ENCODE measurements at regions not wholly inside any gene's neighbourhood (a gene's known extent, or its start where the extent isn't known, plus 50 kb on each side); places are given as distances from the start of the nearest gene placed in this dataset.

GRCh38 chr7:86961686-86962085, 97.8 kb downstream of the ELAPOR2 start:
- Histone ChIP-seq H3K27me3 (replicated peaks in 1 of 7) (no peaks in the 10 kb centered on the region), H3K36me3 (no peaks in the 10 kb centered on the region), H3K4me1 (peaks cover 0 to 5% (median 0%) of the 10 kb centered on the region in 6 donors), H3K27ac (no peak overlapping the region), H3K9me3 (peaks cover 0 to 8% (median 2%) of the 10 kb centered on the region in 8 donors), H3K4me3 (no peak overlapping the region)
- no peak for DNase-seq
- TF ChIP-seq POLR2A (IDR thresholded peaks at IDR 0.05) (no peak), CTCF (IDR thresholded peaks at IDR 0.05 in 8 of 11, conservative IDR thresholded peaks at IDR 0.05 in 3 of 11) (no peak), POLR2AphosphoS5 (IDR thresholded peaks at IDR 0.05) (no peak)
- 89 to 100% (median 93%) methylated on average over 1 of the region's 1 CpG for whole genome bisulfite sequencing, 5 donors
- intact Hi-C loops (cut with DNase I; ENCODE audit: low total_unique reads) = no loop called here

- H3K4me1 ChIP-seq = peaks cover 0 to 5% (median 0%) of the 10 kb centered on the region in 6 donors
- no peaks in the 10 kb centered on the region for H3K27me3 ChIP-seq (replicated peaks in 1 of 7)
- H3K27ac ChIP-seq = no peak overlapping the region
- H3K4me3 ChIP-seq = no peak overlapping the region
- WGBS, 5 donors = 71 to 92% (median 82%) methylated on average over 2 of the region's 2 CpGs
- TF ChIP-seq POLR2A (IDR thresholded peaks at IDR 0.05) = no peak
- TF ChIP-seq CTCF (IDR thresholded peaks at IDR 0.05 in 8 of 11, conservative IDR thresholded peaks at IDR 0.05 in 3 of 11) = no peak
- no peak for TF ChIP-seq POLR2AphosphoS5 (IDR thresholded peaks at IDR 0.05)
- H3K9me3 ChIP-seq = peaks cover 0 to 8% (median 2%) of the 10 kb centered on the region in 8 donors
- intact Hi-C loops (cut with DNase I; ENCODE audit: low total_unique reads) = no loop called here
- no peaks in the 10 kb centered on the region for H3K36me3 ChIP-seq
- no peak for DNase-seq
Observed at GRCh38 chr7:86958380-86958779, 101.1 kb downstream of the ELAPOR2 start.

- 62 to 80% (median 74%) methylated on average over 4 of the region's 4 CpGs for WGBS, 5 donors
Observed at GRCh38 chr7:86956567-86956966, 102.9 kb downstream of the ELAPOR2 start.

More at GRCh38 chr7:86956567-86956966, 102.9 kb downstream of the ELAPOR2 start:
- H3K9me3 ChIP-seq = peaks cover 0 to 8% (median 2%) of the 10 kb centered on the region in 8 donors
- H3K4me1 ChIP-seq = peaks cover 0 to 5% (median 0%) of the 10 kb centered on the region in 6 donors
- H3K27ac ChIP-seq = no peak overlapping the region
- intact Hi-C loops (cut with DNase I; ENCODE audit: low total_unique reads) = no loop called here
- H3K4me3 ChIP-seq = no peak overlapping the region
- TF ChIP-seq POLR2AphosphoS5 (IDR thresholded peaks at IDR 0.05) (no peak), POLR2A (IDR thresholded peaks at IDR 0.05) (no peak), CTCF (IDR thresholded peaks at IDR 0.05 in 8 of 11, conservative IDR thresholded peaks at IDR 0.05 in 3 of 11) (no peak)
- H3K27me3 ChIP-seq (replicated peaks in 1 of 7) = no peaks in the 10 kb centered on the region
- H3K36me3 ChIP-seq = no peaks in the 10 kb centered on the region
- no peak for DNase-seq

All from spleen (tissue), 11 donors.